DOHH2 (cell line): ENCODE measurements at regions not wholly inside any gene's neighbourhood (a gene's known extent, or its start where the extent isn't known, plus 50 kb on each side); places are given as distances from the start of the nearest gene placed in this dataset.

Experiments used
- CTCF ChIP-seq: fragments of 200-600 bp; sonication (generic); IDR thresholded peaks from one replicate; pipeline ENCODE4 v1.5.1; 2014; ENCODE audit warnings: antibody characterized with exemption, mild to moderate bottlenecking, low read depth, low read length; ENCODE audit not compliant: poor library complexity, severe bottlenecking
- EZH2phosphoT487 ChIP-seq: fragments of 200-600 bp; sonication (generic); IDR thresholded peaks from 2 replicates; pipeline ENCODE4 v1.6.1; 2017; ENCODE audit warnings: borderline replicate concordance, mild to moderate bottlenecking, antibody characterized with exemption, low read length, moderate library complexity, mixed read lengths

GRCh38 chr21:19440792-19441655, 1037.4 kb upstream of the TMPRSS15 start:
- TF ChIP-seq CTCF (no peak), EZH2phosphoT487 (no peak)
